ENCODE measurements at regions not wholly inside any gene's neighbourhood (a gene's known extent, or its start where the extent isn't known, plus 50 kb on each side); places are given as distances from the start of the nearest gene placed in this dataset.

DNA sequence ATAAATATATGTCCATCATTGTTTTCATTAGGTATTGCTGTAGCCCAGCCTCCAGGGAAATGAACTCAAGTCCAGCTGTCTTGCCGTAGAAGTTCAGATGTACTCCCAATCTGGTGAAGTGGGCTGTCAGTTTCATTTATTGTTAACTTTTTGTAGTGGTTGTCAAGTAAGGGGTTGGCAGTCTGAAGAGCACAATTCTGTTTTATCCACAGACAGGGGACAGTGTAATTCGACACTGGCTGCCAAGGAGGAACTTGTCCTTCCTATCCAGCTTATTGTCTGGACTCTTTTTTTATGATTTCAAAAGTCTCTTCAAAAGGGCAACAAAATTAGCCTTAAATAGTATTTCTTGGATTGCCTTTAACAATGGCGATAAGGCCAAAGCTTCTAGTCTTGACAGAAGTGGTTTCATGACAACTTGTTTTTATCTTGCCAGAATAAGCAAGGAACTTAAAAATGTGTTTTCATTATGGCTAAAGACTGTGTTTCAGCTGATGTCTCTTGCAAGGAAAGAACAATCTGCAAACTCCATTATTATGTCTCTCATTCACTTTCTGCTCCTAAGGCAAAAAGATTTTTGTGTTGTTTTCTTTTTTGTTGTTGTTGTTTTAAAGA, 73.9 kb upstream of the TANC2 start:
- DNase-seq, result no peak
- Mint-ChIP-seq H3K27me3 (ENCODE audit: insufficient read depth) (no peaks in the 10 kb centered on the region), H3K4me1 (peaks cover 11% of the 10 kb centered on the region), H3K36me3 (ENCODE audit: low read depth) (no peaks in the 10 kb centered on the region), H3K4me3 (no peak overlapping the region), H3K9me3 (peaks cover 1% of the 10 kb centered on the region), H3K27ac (no peak overlapping the region)
- no peaks in the 10 kb centered on the region for H3K4me1 ChIP-seq (ENCODE audit: control insufficient read depth, insufficient read depth, low read length)
- no peak overlapping the region for H3K9ac ChIP-seq (ENCODE audit: extremely low read depth, low read length, poor library complexity, severe bottlenecking)
- H3K36me3 ChIP-seq (ENCODE audit: control insufficient read depth, insufficient read depth, low read length), result no peaks in the 10 kb centered on the region
- WGBS, 2 experiments (ENCODE audit: insufficient coverage in 1 of 2, insufficient read length in 1 of 2), result 83 to 88% methylated on average over 3 of the region's 3 CpGs
- no peak overlapping the region for H3K4me3 ChIP-seq (ENCODE audit: low read length)
- H3K27me3 ChIP-seq (ENCODE audit: control insufficient read depth, insufficient read depth, low read length, poor library complexity, severe bottlenecking), result no peaks in the 10 kb centered on the region
- peak overlapping the region; percentile 70 for H3K27ac ChIP-seq (ENCODE audit: low read depth, low read length)
- TF ChIP-seq CTCF (conservative IDR thresholded peaks at IDR 0.05), result no peak
- no peaks in the 10 kb centered on the region for H3K9me3 ChIP-seq (ENCODE audit: control insufficient read depth, low read length)

DNA sequence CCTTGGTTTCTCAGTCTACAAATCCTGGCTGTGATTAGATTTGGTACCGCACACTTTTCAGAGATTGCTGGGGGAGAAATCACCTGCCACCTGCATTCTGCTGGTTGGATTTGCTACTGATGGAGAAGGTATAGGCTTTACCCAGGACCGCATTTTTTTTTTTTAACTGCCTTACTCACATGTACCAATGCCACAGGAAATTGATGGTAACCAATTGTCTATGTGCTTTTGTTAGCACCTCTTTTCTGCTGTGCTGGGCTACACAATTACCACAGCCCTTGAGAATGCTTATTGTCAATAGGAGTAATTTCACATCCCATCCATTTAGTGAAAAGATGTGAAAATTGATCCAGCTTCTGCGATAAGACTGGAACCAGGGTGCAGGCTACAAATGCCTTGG, 74.4 kb upstream of the TANC2 start:
- Mint-ChIP-seq H3K27ac (no peak overlapping the region), H3K27me3 (ENCODE audit: insufficient read depth) (no peaks in the 10 kb centered on the region), H3K36me3 (ENCODE audit: low read depth) (no peaks in the 10 kb centered on the region), H3K4me3 (no peak overlapping the region), H3K9me3 (peaks cover 1% of the 10 kb centered on the region), H3K4me1 (peaks cover 11% of the 10 kb centered on the region)
- H3K27ac ChIP-seq (ENCODE audit: low read depth, low read length), result peak overlapping the region; percentile 70
- no peaks in the 10 kb centered on the region for H3K27me3 ChIP-seq (ENCODE audit: control insufficient read depth, insufficient read depth, low read length, poor library complexity, severe bottlenecking)
- no peak overlapping the region for H3K9ac ChIP-seq (ENCODE audit: extremely low read depth, low read length, poor library complexity, severe bottlenecking)
- H3K36me3 ChIP-seq (ENCODE audit: control insufficient read depth, insufficient read depth, low read length), result no peaks in the 10 kb centered on the region
- no peaks in the 10 kb centered on the region for H3K9me3 ChIP-seq (ENCODE audit: control insufficient read depth, low read length)
- H3K4me1 ChIP-seq (ENCODE audit: control insufficient read depth, insufficient read depth, low read length), result no peaks in the 10 kb centered on the region
- WGBS, 2 experiments (ENCODE audit: insufficient coverage in 1 of 2, insufficient read length in 1 of 2), result 88 to 100% methylated on average over 1 to 3 of the region's 3 CpGs
- H3K4me3 ChIP-seq (ENCODE audit: low read length), result no peak overlapping the region
- DNase-seq, result peak; percentile 35
- no peak for TF ChIP-seq CTCF (conservative IDR thresholded peaks at IDR 0.05)

DNA sequence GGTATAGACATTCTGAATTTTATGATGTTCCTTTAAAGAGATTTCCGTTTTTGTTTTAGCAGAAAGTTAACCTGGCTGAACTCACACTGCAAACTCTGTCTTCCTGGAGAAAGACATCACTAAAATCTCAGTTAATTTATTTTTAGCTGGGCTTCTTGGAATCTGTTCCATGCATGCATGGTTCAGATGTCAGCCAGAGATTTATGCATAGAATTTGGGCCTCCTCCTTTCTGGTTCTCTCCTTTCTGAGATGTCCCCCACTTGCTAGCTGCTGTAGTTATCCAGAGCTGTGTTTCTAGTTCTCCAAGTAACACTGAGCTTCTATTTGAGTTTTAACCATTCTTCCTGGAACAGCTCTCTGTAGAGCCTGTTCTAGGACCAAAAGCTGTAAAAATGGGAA, 77.3 kb upstream of the TANC2 start:
- Histone ChIP-seq H3K9me3 (ENCODE audit: control insufficient read depth, low read length) (no peaks in the 10 kb centered on the region), H3K4me3 (ENCODE audit: low read length) (no peak overlapping the region), H3K4me1 (ENCODE audit: control insufficient read depth, insufficient read depth, low read length) (no peaks in the 10 kb centered on the region), H3K27me3 (ENCODE audit: control insufficient read depth, insufficient read depth, low read length, poor library complexity, severe bottlenecking) (no peaks in the 10 kb centered on the region), H3K27ac (ENCODE audit: low read depth, low read length) (no peak overlapping the region), H3K9ac (ENCODE audit: extremely low read depth, low read length, poor library complexity, severe bottlenecking) (no peak overlapping the region), H3K36me3 (ENCODE audit: control insufficient read depth, insufficient read depth, low read length) (no peaks in the 10 kb centered on the region)
- H3K4me1 Mint-ChIP-seq, result peaks cover 11% of the 10 kb centered on the region
- H3K4me3 Mint-ChIP-seq, result no peak overlapping the region
- TF ChIP-seq CTCF (conservative IDR thresholded peaks at IDR 0.05), result no peak
- H3K27ac Mint-ChIP-seq, result no peak overlapping the region
- peak; percentile 4 for DNase-seq
- H3K9me3 Mint-ChIP-seq, result peaks cover 1% of the 10 kb centered on the region
- H3K36me3 Mint-ChIP-seq (ENCODE audit: low read depth), result no peaks in the 10 kb centered on the region
- H3K27me3 Mint-ChIP-seq (ENCODE audit: insufficient read depth), result no peaks in the 10 kb centered on the region
- 94% methylated on average over 1 of the region's 1 CpG; no CpG with 5 or more reads in 1 of the 2 experiments for WGBS, 2 experiments (ENCODE audit: insufficient coverage in 1 of 2, insufficient read length in 1 of 2)
